ENCODE measurements at regions not wholly inside any gene's neighbourhood (a gene's known extent, or its start where the extent isn't known, plus 50 kb on each side); places are given as distances from the start of the nearest gene placed in this dataset.
"Not testable (repeated sequence)": the region's sequence is repeated elsewhere in the genome, so short reads cannot be mapped to it uniquely, and the experiment has no call there.

- TF ChIP-seq, protein P1, sequence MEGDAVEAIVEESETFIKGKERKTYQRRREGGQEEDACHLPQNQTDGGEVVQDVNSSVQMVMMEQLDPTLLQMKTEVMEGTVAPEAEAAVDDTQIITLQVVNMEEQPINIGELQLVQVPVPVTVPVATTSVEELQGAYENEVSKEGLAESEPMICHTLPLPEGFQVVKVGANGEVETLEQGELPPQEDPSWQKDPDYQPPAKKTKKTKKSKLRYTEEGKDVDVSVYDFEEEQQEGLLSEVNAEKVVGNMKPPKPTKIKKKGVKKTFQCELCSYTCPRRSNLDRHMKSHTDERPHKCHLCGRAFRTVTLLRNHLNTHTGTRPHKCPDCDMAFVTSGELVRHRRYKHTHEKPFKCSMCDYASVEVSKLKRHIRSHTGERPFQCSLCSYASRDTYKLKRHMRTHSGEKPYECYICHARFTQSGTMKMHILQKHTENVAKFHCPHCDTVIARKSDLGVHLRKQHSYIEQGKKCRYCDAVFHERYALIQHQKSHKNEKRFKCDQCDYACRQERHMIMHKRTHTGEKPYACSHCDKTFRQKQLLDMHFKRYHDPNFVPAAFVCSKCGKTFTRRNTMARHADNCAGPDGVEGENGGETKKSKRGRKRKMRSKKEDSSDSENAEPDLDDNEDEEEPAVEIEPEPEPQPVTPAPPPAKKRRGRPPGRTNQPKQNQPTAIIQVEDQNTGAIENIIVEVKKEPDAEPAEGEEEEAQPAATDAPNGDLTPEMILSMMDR (IDR thresholded peaks at IDR 0.05; ENCODE audit: borderline replicate concordance, insufficient read depth, low read depth, low read length): no peak
- no peak overlapping the region for H3K4me3 ChIP-seq (ENCODE audit: low read depth, low read length)
Measured at GRCh38 chr10:60595852-60596251, 182.4 kb upstream of the CDK1 start.

- TF ChIP-seq, protein P1 (IDR thresholded peaks at IDR 0.05; ENCODE audit: borderline replicate concordance, insufficient read depth, low read depth, low read length): no peak
- H3K4me3 ChIP-seq (ENCODE audit: low read depth, low read length): no peak overlapping the region
Measured at GRCh38 chr10:60594476-60595051, 183.7 kb upstream of the CDK1 start.

GRCh38 chr10:60591119-60591518, 187.2 kb upstream of the CDK1 start:
- H3K4me3 ChIP-seq (ENCODE audit: low read depth, low read length): no peak overlapping the region
- TF ChIP-seq, protein P1 (IDR thresholded peaks at IDR 0.05; ENCODE audit: borderline replicate concordance, insufficient read depth, low read depth, low read length): no peak

- TF ChIP-seq, protein P1 (IDR thresholded peaks at IDR 0.05; ENCODE audit: borderline replicate concordance, insufficient read depth, low read depth, low read length): no peak
- H3K4me3 ChIP-seq (ENCODE audit: low read depth, low read length): no peak overlapping the region
Measured at GRCh38 chr10:60589376-60589775, 188.9 kb upstream of the CDK1 start.

DNA sequence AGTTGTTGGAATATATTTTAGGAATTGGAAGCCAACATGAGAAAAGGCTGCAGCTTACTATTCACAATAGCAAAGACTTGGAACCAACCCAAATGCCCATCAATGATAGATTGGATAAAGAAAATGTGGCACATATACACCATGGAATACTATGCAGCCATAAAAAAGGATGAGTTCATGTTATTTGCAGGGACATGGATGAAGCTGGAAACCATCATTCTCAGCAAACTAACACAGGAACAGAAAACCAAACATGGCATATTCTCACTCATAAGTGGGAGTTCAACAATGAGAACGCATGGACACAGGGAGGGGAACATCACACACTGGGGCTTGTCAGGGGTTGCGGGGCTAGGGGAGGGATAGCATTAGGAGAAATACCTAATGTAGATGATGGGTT, 192.1 kb upstream of the ANK3 start:
- not testable (repeated sequence) for H3K4me3 ChIP-seq (ENCODE audit: low read depth, low read length)

- no peak overlapping the region for H3K4me3 ChIP-seq (ENCODE audit: low read depth, low read length)
- TF ChIP-seq, protein P1 (IDR thresholded peaks at IDR 0.05; ENCODE audit: borderline replicate concordance, insufficient read depth, low read depth, low read length): no peak
Measured at GRCh38 chr10:60578217-60578616, 188.5 kb upstream of the ANK3 start.

DNA sequence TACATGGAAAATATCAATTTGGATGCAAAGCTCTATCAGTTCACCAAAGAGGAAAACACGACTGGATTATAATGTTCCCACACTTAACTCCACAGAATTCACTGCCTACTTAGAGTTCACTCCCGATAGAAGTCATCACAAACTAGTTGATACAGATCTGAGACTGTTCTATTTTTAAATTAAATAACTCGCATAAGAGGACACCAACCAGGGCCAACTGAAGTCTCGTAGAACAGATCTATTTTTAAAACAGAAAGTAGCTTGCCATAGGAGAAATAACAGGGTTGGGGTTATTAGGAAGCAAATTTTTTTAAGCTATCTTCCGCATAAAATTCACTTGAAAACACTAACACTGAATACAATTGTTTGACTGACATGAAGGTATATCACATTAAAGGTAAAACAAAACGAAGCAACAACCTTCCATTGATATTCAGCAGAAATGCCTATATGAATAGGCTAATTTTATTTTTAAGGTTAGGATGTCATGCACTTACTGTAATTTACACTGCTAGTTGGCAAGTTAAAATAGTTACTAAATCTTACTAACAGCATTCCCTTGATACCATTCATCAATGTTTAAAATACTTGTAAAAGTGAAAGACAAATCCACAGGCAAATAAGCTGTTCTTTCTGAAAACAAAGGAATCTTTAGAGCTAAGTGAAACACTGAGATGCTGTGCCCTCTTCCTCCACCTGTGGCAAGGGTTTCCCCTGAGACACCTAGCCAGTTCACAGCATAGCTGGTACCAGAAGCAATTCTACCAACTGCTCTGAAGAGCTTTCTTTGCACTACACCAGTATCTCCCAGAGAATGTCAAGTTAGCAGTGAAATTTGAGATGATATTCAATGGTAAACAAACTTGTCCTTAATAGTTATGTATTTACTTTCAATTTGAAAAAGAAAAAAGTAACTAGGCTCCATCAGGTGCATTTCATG, 186.7 kb upstream of the ANK3 start:
- TF ChIP-seq, protein P1 (IDR thresholded peaks at IDR 0.05; ENCODE audit: borderline replicate concordance, insufficient read depth, low read depth, low read length): no peak

More for the DNA sequence above, 186.7 kb upstream of the ANK3 start:
- H3K4me3 ChIP-seq (ENCODE audit: low read depth, low read length): no peak overlapping the region

All from GM12875 (cell line).